Immature natural killer cell (primary cell): ENCODE measurements at regions not wholly inside any gene's neighbourhood (a gene's known extent, or its start where the extent isn't known, plus 50 kb on each side); places are given as distances from the start of the nearest gene placed in this dataset.

Experiments used
- DNase-seq, 3 donors: peaks; one replicate each; pipeline ENCODE4 v3.0.0; 2022; ENCODE audit warnings: mixed read lengths in 1 of 3
- H3K27ac Mint-ChIP-seq, 6 donors: one replicate each; pipeline ENCODE4 v1.8.0; 2020; ENCODE audit warnings: mixed read lengths in 6 of 6, mild to moderate bottlenecking in 5 of 6, inconsistent platforms in 4 of 6, moderate library complexity in 3 of 6
- H3K27me3 Mint-ChIP-seq, 3 donors: one replicate each; pipeline ENCODE4 v1.8.0; 2020 to 2021; ENCODE audit warnings: low read depth in 3 of 3, mild to moderate bottlenecking in 3 of 3, mixed read lengths in 3 of 3, moderate library complexity in 3 of 3, inconsistent platforms in 1 of 3
- H3K36me3 Mint-ChIP-seq, 3 donors: one replicate each; pipeline ENCODE4 v1.8.0; 2020; ENCODE audit warnings: mixed read lengths in 3 of 3, inconsistent platforms in 2 of 3, mild to moderate bottlenecking in 2 of 3
- H3K4me1 Mint-ChIP-seq, 2 donors: one replicate each; pipeline ENCODE4 v1.8.0; 2020; ENCODE audit warnings: inconsistent platforms in 2 of 2, mild to moderate bottlenecking in 2 of 2, mixed read lengths in 2 of 2, moderate library complexity in 1 of 2
- H3K4me3 Mint-ChIP-seq, 5 donors: one replicate each; pipeline ENCODE4 v1.8.0; 2020; ENCODE audit warnings: mild to moderate bottlenecking in 5 of 5, mixed read lengths in 5 of 5, inconsistent platforms in 3 of 5, moderate library complexity in 3 of 5
- H3K9me3 Mint-ChIP-seq, 6 donors: one replicate each; pipeline ENCODE4 v1.8.0; 2020; ENCODE audit warnings: mild to moderate bottlenecking in 6 of 6, mixed read lengths in 6 of 6, inconsistent platforms in 4 of 6, moderate library complexity in 3 of 6

DNA sequence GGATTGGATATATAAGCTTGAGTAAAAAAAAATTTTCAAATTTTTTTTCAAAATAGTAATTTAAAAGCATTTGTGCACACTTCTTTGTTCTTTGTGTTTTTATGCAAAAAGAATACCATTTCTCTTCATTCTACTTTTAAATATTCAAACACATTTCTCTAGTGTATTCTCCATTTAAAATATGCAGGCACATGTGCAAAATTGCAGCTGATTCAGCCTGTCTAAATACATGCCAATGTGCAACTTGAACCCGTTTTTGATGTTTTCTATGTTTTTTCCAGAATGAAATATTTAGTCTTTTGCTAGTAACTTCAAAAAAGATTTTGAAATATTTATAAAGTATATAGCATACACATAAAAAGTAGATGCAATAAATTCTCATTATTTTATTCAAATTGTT, 411.8 kb downstream of the MMUT start:
- no peak for DNase-seq
- Mint-ChIP-seq H3K4me1 (no peaks in the 10 kb centered on the region), H3K27ac (no peak overlapping the region), H3K4me3 (no peak overlapping the region), H3K9me3 (peaks cover 12 to 51% (median 30%) of the 10 kb centered on the region in 6 donors), H3K36me3 (no peaks in the 10 kb centered on the region), H3K27me3 (peaks cover 0 to 2% (median 0%) of the 10 kb centered on the region in 3 donors)

- DNase-seq: no peak
- H3K27ac Mint-ChIP-seq: no peak overlapping the region
Observed at GRCh38 chr6:49050584-49050983, 412.5 kb downstream of the MMUT start.

DNA sequence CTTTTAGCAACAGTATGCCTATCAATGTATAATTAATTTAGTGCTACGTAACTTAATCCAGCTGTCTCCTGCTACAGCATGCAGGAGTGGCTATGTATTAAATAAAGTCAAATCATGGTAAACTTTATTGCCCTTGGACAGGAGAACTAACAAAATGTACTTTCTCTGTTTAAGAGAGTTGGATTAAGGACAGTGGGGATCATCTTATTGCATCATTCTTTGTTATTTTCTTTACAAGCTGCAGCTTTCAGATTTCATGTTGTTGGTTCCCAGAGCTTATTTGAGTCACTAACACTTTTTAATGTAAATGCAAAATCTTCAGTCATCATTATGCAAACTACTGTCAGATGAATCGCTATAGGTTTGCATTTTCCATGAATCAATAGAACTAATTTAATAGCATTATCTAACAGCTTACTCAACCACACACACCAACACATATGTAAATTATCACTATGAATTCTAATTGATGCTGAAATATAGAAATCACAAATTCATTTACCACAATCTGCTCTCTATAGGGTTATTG, 424.7 kb downstream of the MMUT start:
- H3K4me3 Mint-ChIP-seq: no peak overlapping the region
- peaks cover 7 to 39% (median 18%) of the 10 kb centered on the region in 6 donors for H3K9me3 Mint-ChIP-seq
- no peak for DNase-seq
- H3K27me3 Mint-ChIP-seq: no peaks in the 10 kb centered on the region
- H3K4me1 Mint-ChIP-seq: no peaks in the 10 kb centered on the region
- H3K27ac Mint-ChIP-seq: no peak overlapping the region
- no peaks in the 10 kb centered on the region for H3K36me3 Mint-ChIP-seq

More at GRCh38 chr6:49050584-49050983, 412.5 kb downstream of the MMUT start:
- H3K4me1 Mint-ChIP-seq: no peaks in the 10 kb centered on the region
- peaks cover 14 to 52% (median 34%) of the 10 kb centered on the region in 6 donors for H3K9me3 Mint-ChIP-seq
- no peak overlapping the region for H3K4me3 Mint-ChIP-seq
- H3K27me3 Mint-ChIP-seq: peaks cover 0 to 6% (median 0%) of the 10 kb centered on the region in 3 donors
- H3K36me3 Mint-ChIP-seq: no peaks in the 10 kb centered on the region

- H3K9me3 Mint-ChIP-seq: peaks cover 3 to 55% (median 23%) of the 10 kb centered on the region in 6 donors
- no peak overlapping the region for H3K27ac Mint-ChIP-seq
- H3K4me3 Mint-ChIP-seq: no peak overlapping the region
- no peak for DNase-seq
- peaks cover 0 to 3% (median 0%) of the 10 kb centered on the region in 3 donors for H3K27me3 Mint-ChIP-seq
- H3K36me3 Mint-ChIP-seq: no peaks in the 10 kb centered on the region
- no peaks in the 10 kb centered on the region for H3K4me1 Mint-ChIP-seq
Observed at GRCh38 chr6:49030251-49031020, 432.6 kb downstream of the MMUT start.

DNA sequence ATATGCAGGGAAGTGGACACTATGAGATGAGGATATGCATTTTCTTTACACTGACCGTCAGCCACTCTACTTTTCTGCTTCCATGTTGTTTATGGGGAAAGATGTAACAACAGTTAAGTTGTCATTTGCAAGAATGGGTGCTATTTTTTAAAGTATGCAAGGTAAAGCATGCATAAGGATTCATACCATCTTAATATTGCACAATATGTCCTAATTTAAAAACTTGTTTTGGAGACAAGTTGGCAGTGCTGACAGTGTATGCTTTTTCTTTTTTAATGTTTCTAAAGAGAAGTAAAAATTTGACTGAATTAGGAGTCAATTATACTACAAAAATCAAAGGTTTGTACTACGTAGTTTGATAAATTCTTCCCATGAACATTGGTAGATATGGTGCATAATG, 435.4 kb downstream of the MMUT start:
- H3K36me3 Mint-ChIP-seq: no peaks in the 10 kb centered on the region
- DNase-seq: no peak
- H3K27me3 Mint-ChIP-seq: peaks cover 0 to 3% (median 0%) of the 10 kb centered on the region in 3 donors
- peaks cover 5 to 67% (median 23%) of the 10 kb centered on the region in 6 donors for H3K9me3 Mint-ChIP-seq
- H3K4me3 Mint-ChIP-seq: no peak overlapping the region
- H3K27ac Mint-ChIP-seq: no peak overlapping the region
- no peaks in the 10 kb centered on the region for H3K4me1 Mint-ChIP-seq

DNA sequence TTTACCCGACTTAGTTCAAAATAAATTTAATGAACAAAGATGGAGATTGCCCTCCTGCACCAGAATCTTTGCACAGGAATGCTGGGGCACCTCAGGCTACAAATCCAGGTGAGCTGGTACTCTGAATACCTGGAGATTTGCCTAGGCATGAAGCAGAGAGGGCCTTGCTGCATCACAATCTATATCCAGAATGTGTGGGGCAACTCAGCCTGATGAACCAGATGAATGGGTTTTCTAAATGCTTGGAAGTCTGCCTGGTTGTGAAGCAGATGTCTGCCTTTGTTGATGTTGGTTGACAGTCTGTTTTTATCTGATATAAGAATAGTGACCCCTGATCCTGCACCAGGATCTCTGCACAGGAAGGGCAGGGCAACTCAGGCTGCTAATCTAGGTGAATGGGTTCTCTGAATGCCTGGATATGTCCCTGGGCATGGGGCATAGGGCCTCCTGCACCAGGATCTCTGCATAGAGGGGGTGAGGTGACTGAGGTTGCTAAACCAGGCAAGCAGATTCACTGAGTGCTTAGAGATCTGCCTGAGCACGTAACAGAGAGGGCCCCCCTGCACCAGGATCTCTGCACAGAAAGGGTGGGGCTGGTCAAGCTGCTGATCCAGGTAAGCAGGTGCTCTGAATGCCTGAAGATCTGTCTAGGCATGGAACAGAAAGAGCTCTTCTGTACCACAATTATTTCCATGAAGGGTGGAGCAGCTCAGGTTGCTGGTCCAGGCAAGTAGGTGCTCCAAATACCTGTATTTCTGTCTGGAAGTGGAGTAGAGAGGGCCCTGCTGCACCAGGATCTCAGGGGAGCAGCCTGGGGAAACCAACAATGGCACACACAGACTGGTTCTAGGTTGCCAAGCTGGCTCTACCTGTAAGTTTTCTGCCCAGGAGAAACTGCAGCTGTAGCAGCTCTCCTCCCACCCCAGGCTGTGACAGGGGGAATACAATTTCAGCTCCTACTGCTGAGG, 437.5 kb downstream of the MMUT start:
- peaks cover 5 to 65% (median 23%) of the 10 kb centered on the region in 6 donors for H3K9me3 Mint-ChIP-seq

DNA sequence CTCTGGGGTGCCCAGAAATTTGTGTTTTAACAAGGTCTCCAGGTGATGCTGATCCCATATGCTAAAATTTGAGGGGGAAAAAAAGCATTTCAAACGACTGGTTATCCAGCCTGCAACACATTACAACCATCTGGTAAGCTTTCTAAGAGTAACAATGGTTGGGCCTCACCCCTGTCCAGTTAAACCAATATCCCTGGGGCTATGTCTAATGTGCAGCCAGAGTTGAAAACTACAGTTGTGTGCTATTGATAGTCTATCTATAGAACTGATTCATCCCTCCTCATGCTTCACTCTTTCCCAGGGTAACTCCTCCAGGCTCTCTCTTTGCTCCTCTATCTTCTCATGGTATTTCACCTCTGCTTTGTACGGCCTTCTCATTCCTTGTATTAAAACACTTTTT, 458.3 kb downstream of the MMUT start:
- H3K4me3 Mint-ChIP-seq: no peak overlapping the region

More for the DNA sequence above, 437.5 kb downstream of the MMUT start:
- no peaks in the 10 kb centered on the region for H3K4me1 Mint-ChIP-seq
- H3K36me3 Mint-ChIP-seq: peaks cover 0 to 4% (median 0%) of the 10 kb centered on the region in 3 donors
- no peak overlapping the region for H3K4me3 Mint-ChIP-seq
- no peak overlapping the region for H3K27ac Mint-ChIP-seq
- DNase-seq: no peak
- peaks cover 0 to 3% (median 0%) of the 10 kb centered on the region in 3 donors for H3K27me3 Mint-ChIP-seq

DNA sequence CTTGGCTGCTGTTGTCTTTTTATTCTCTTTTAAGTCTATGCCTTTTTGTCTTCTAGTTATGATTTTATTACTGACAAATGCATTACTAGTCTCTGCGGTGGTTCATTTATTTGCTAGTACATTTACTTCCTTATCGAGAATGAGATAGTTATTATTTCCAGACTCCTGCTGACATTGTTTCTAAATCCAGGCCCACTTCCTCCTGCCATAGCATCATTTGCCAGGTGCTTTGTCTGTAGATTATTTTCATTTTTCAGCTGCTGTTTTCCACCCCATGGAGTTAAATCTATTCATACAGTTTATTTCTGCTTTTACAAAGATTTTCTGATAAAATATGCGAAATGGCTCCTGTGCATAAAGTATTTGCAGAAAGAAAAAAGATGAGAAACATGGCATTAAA, 459.7 kb downstream of the MMUT start:
- H3K36me3 Mint-ChIP-seq: no peaks in the 10 kb centered on the region
- no peaks in the 10 kb centered on the region for H3K27me3 Mint-ChIP-seq
- H3K4me3 Mint-ChIP-seq: no peak overlapping the region
- H3K9me3 Mint-ChIP-seq: peaks cover 2 to 24% (median 14%) of the 10 kb centered on the region in 6 donors
- H3K27ac Mint-ChIP-seq: no peak overlapping the region
- no peak for DNase-seq
- no peaks in the 10 kb centered on the region for H3K4me1 Mint-ChIP-seq

More for the DNA sequence above, 458.3 kb downstream of the MMUT start:
- H3K27me3 Mint-ChIP-seq: no peaks in the 10 kb centered on the region
- peaks cover 1 to 26% (median 17%) of the 10 kb centered on the region in 6 donors for H3K9me3 Mint-ChIP-seq
- H3K27ac Mint-ChIP-seq: no peak overlapping the region
- H3K36me3 Mint-ChIP-seq: no peaks in the 10 kb centered on the region
- no peaks in the 10 kb centered on the region for H3K4me1 Mint-ChIP-seq
- no peak for DNase-seq

DNA sequence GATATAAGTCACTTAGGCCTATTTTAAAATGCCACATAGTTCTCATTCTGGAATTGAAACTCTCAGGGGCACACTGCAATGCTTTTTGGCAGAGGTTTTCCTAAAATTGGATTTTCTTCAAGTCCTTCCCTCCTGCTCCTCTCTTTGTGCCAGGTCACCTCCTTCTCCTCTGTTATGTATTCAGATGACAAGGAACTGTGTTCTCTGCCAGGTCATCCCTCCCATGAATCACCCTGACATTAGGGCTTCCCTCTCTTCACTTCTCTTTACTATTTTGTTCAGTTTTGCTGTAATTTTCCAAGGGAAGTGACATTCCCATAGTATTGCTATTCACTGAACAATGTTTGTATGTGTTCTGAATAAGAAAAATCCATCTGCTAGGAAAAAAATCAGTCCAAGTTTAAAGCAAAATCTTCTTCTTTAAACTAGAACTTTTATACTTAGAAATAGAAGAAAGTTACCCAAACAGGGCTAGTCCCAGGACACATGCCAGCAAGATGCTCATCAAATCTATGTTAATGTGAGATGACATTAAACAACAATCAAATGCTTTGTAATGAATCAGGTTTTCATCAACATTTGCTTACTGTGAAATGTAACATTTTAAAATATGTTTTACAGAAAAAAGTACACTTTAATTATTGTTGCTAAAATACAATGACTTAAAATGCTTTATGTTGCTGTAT, 461.1 kb downstream of the MMUT start:
- H3K36me3 Mint-ChIP-seq: no peaks in the 10 kb centered on the region
- no peak for DNase-seq
- no peaks in the 10 kb centered on the region for H3K27me3 Mint-ChIP-seq
- peaks cover 3 to 34% (median 12%) of the 10 kb centered on the region in 6 donors for H3K9me3 Mint-ChIP-seq
- H3K4me1 Mint-ChIP-seq: no peaks in the 10 kb centered on the region
- no peak overlapping the region for H3K4me3 Mint-ChIP-seq
- H3K27ac Mint-ChIP-seq: no peak overlapping the region

DNA sequence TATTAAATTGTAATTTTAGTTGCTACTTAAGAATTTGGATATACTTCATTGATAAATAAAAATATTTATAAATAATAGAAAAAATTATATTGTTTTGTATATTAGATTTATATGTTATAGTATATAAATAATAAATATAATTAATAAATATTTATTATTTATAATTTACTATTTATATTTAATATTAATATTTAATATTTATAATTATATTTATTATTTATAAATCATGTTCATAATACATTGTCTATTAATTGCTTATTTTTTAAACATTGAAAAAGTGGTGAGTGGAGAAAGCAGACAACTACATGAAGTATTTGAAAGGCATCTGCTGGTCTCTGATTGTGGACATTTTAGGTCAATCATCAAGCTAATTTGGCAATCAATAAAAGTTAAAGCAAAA, 464.5 kb downstream of the MMUT start:
- peaks cover 5 to 38% (median 22%) of the 10 kb centered on the region in 6 donors for H3K9me3 Mint-ChIP-seq
- no peaks in the 10 kb centered on the region for H3K27me3 Mint-ChIP-seq

DNA sequence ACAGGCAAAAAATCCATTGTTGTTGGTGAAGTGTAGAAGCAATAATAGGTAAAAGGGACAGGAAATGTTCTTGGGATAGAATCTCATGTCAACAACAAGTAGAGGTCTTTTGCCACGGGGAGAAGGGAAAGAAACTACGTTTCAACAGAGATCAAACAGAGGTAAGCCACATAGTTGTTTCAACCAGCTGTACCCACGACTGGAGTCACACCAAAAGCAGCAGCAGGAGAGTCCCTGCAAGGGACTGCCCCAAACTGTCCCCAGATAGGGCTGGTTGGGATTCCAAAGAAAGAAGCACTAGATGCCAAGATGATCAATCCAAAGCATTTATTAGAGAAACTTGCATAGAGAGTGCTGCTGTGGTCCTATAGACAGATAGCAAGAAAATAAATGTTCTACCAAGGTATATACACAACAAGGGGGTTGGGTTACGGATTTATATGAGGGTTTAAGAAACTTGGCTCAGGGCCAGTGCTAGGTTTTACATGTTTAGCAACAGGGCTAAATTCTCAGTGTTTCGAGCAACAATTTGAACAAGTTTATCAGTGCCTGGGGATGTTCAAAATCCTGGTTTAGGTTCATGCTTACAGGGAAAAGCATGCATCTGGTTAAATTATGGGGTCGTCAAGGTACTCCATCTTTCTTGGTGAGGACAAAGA, 466.5 kb downstream of the MMUT start:
- no peak for DNase-seq
- no peaks in the 10 kb centered on the region for H3K36me3 Mint-ChIP-seq
- peaks cover 6 to 36% (median 24%) of the 10 kb centered on the region in 6 donors for H3K9me3 Mint-ChIP-seq
- no peak overlapping the region for H3K27ac Mint-ChIP-seq
- no peaks in the 10 kb centered on the region for H3K4me1 Mint-ChIP-seq
- H3K27me3 Mint-ChIP-seq: no peaks in the 10 kb centered on the region
- H3K4me3 Mint-ChIP-seq: no peak overlapping the region

More for the DNA sequence above, 464.5 kb downstream of the MMUT start:
- Mint-ChIP-seq H3K36me3 (no peaks in the 10 kb centered on the region), H3K4me3 (no peak overlapping the region), H3K4me1 (no peaks in the 10 kb centered on the region), H3K27ac (no peak overlapping the region)
- no peak for DNase-seq

DNA sequence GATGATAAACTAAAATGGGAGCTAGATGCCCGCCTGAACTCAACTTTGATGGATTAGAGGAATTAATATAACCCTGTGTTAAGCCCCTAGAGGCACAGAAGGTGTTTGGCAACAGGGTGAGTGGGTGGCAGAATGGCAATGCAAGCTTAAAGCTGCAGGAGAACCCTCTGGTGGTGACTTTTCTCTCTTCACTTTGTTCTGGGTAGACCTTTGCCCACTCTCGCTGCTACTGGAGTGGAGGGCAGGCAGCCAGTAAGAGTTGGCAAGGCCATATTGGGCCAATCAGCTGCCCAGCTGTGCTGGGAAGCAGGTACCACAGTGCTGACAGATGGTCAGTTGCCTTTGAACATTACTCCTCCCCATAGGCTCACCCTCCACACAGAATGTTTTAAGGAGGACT, 468.2 kb downstream of the MMUT start:
- Mint-ChIP-seq H3K27ac (no peak overlapping the region), H3K27me3 (no peaks in the 10 kb centered on the region), H3K4me1 (no peaks in the 10 kb centered on the region), H3K4me3 (no peak overlapping the region), H3K36me3 (no peaks in the 10 kb centered on the region), H3K9me3 (peaks cover 7 to 43% (median 27%) of the 10 kb centered on the region in 6 donors)
- DNase-seq: no peak

- DNase-seq: no peak
- Mint-ChIP-seq H3K27ac (no peak overlapping the region), H3K27me3 (no peaks in the 10 kb centered on the region), H3K36me3 (no peaks in the 10 kb centered on the region), H3K4me1 (no peaks in the 10 kb centered on the region), H3K9me3 (peaks cover 13 to 42% (median 34%) of the 10 kb centered on the region in 6 donors), H3K4me3 (no peak overlapping the region)
Observed at GRCh38 chr6:48990739-48991138, 472.3 kb downstream of the MMUT start.
